GM18861 (cell line): ENCODE measurements at regions not wholly inside any gene's neighbourhood (a gene's known extent, or its start where the extent isn't known, plus 50 kb on each side); places are given as distances from the start of the nearest gene placed in this dataset.
"Not testable (repeated sequence)": the region's sequence is repeated elsewhere in the genome, so short reads cannot be mapped to it uniquely, and the experiment has no call there.

Experiments
- ATAC-seq: cut with Tn5 transposase; IDR thresholded peaks from one replicate; pipeline ENCODE4 v1.9.1; 2021; ENCODE audit not compliant: unreplicated experiment

- no peak for ATAC-seq
Measured at GRCh38 chr1:219731771-219732170, 118.9 kb upstream of the ZC3H11B start.

GRCh38 chr1:219726480-219727272, 113.8 kb upstream of the ZC3H11B start:
- ATAC-seq, result no peak

- ATAC-seq, result no peak
Measured at GRCh38 chr1:219724440-219724839, 111.5 kb upstream of the ZC3H11B start.

GRCh38 chr1:219717536-219717935, 104.6 kb upstream of the ZC3H11B start:
- ATAC-seq, result no peak

- no peak for ATAC-seq
Measured at GRCh38 chr1:219716611-219717114, 103.8 kb upstream of the ZC3H11B start.

GRCh38 chr1:219713981-219714381, 101.1 kb upstream of the ZC3H11B start:
- no peak for ATAC-seq

- no peak for ATAC-seq
Measured at GRCh38 chr1:219712506-219712905, 99.6 kb upstream of the ZC3H11B start.

GRCh38 chr1:219710529-219711194, 97.8 kb upstream of the ZC3H11B start:
- ATAC-seq, result peak; percentile 83

- ATAC-seq, result no peak
Measured at GRCh38 chr1:219708919-219709543, 96.1 kb upstream of the ZC3H11B start.

- ATAC-seq, result not testable (repeated sequence)
Measured at GRCh38 chr1:219707885-219708284, 95.0 kb upstream of the ZC3H11B start.

GRCh38 chr1:219704331-219704730, 91.4 kb upstream of the ZC3H11B start:
- not testable (repeated sequence) for ATAC-seq

GRCh38 chr1:219703368-219703639, 90.4 kb upstream of the ZC3H11B start:
- no peak for ATAC-seq

GRCh38 chr1:219701476-219701875, 88.6 kb upstream of the ZC3H11B start:
- no peak for ATAC-seq

GRCh38 chr1:219699870-219700269, 87.0 kb upstream of the ZC3H11B start:
- no peak for ATAC-seq

GRCh38 chr1:219697682-219698081, 84.8 kb upstream of the ZC3H11B start:
- no peak for ATAC-seq

GRCh38 chr1:219692981-219693380, 80.1 kb upstream of the ZC3H11B start:
- no peak for ATAC-seq

- no peak for ATAC-seq
Measured at GRCh38 chr1:219689774-219690173, 76.9 kb upstream of the ZC3H11B start.

- no peak for ATAC-seq
Measured at GRCh38 chr1:219687779-219688178, 74.9 kb upstream of the ZC3H11B start.

GRCh38 chr1:219686171-219686570, 73.3 kb upstream of the ZC3H11B start:
- ATAC-seq, result no peak

GRCh38 chr1:219682788-219683187, 69.9 kb upstream of the ZC3H11B start:
- ATAC-seq, result no peak

GRCh38 chr1:219681876-219682275, 69.0 kb upstream of the ZC3H11B start:
- no peak for ATAC-seq
